PC-3 (cell line): ENCODE measurements at regions not wholly inside any gene's neighbourhood (a gene's known extent, or its start where the extent isn't known, plus 50 kb on each side); places are given as distances from the start of the nearest gene placed in this dataset.

Source experiments
- CTCF ChIP-seq: fragments of 300-600 bp; sonication (generic); conservative IDR thresholded peaks from 2 replicates; pipeline ENCODE4 v1.5.1; 2017; ENCODE audit warnings: antibody characterized with exemption, low read depth, mild to moderate bottlenecking, low read length
- EZH2 ChIP-seq: fragments of 300-600 bp; sonication (generic); IDR thresholded peaks from one replicate; pipeline ENCODE4 v1.6.1; 2017; ENCODE audit warnings: antibody characterized with exemption, mild to moderate bottlenecking, low read length; ENCODE audit not compliant: unreplicated experiment

DNA sequence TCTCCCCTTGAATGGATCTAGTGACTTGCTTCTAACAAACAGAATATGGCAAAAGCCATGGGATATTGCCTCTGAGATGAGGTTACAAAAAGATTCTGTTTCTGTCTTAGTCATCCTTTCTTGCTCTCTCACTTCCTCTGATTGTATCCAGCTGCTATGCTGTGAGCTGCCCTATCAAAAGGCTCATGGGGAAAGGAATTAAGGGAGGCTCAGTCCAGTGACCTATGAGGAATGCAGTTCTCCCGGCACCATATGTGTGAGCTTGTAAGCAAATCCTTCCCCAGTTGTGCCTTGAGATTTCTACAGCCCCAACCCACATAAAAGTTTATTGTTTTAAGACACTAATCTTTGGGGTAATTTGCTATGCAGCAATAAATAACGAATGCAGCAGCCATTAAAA, 183.1 kb downstream of the KLHL28 start:
- TF ChIP-seq CTCF (no peak), EZH2 (no peak)
